ENCODE measurements at regions not wholly inside any gene's neighbourhood (a gene's known extent, or its start where the extent isn't known, plus 50 kb on each side); places are given as distances from the start of the nearest gene placed in this dataset.

DNA sequence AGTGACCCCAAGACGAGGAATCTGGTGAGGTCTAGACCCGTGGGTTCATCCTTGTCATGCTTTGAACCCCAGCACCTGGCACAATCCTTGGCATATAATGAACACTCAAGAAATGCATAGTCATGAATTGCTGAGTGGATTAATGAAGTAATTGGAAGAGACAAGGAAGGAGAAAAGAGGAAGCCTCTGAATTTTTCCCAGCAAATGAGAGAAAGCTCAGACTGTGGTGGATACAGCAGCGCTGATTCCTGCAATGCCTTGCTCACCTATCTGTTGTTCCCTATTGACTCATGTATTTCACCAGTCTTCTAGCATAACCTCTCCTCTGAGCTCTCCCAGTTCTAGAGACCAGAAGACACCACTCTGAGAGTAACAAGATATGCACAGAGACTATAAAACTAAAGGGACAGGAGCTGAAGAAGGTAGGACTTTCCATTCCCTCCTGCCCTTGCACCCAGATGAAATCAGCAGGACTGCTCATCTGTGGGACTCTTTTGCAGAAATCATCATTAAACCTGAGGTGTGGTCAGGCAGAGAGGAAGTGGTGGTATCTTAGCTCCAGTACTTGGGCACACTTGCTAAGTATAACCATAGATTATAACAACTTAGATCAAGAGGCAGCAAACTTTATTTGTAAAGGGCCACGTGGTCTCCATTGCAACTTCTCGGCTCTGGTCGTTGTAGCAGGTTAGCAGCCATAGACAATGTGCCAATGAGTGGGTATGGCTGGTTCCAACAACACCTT lies 102.8 kb downstream of the MAF start:
- TF ChIP-seq POLR2A (IDR thresholded peaks at IDR 0.05) (no peak), CTCF (IDR thresholded peaks at IDR 0.05) (no peak)
- intact Hi-C loops (cut with DNase I) = no loop called here
- Histone ChIP-seq H3K27me3 (no peaks in the 10 kb centered on the region), H3K9me3 (replicated peaks in 1 of 3) (no peaks in the 10 kb centered on the region), H3K4me1 (replicated peaks in 1 of 2) (peaks cover 0 to 6% of the 10 kb centered on the region in 2 donors), H3K4me3 (no peak overlapping the region), H3K36me3 (replicated peaks in 1 of 2) (no peaks in the 10 kb centered on the region), H3K27ac (no peak overlapping the region)
- 83 to 95% (median 84%) methylated on average over 6 of the region's 6 CpGs for WGBS, 4 donors
- DNase-seq = no peak

DNA sequence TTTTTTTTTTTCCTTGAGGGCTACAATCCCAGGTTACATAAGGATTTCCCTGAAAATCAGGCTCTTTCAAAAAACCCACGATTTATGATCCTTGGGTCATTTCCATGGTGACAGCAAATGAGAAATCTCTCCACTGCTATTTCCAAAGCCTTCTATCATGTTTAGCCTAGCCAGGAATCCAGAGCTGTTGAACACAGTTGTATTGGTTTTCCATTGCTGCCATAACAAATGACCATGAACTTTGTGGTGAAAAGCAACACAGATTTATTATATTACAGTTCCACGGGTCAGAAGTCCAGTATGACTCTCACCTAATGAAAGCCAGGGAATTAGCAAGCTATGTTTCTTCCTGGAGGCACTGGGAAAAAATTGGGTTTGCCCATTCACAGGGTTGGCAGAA lies 106.6 kb downstream of the MAF start:
- Histone ChIP-seq H3K27ac (no peak overlapping the region), H3K4me1 (replicated peaks in 1 of 2) (peaks cover 0 to 6% of the 10 kb centered on the region in 2 donors), H3K27me3 (no peaks in the 10 kb centered on the region), H3K4me3 (no peak overlapping the region), H3K9me3 (replicated peaks in 1 of 3) (no peaks in the 10 kb centered on the region), H3K36me3 (replicated peaks in 1 of 2) (no peaks in the 10 kb centered on the region)
- DNase-seq = no peak
- 24 to 32% (median 27%) methylated on average over 2 of the region's 2 CpGs for WGBS, 4 donors
- TF ChIP-seq POLR2A (IDR thresholded peaks at IDR 0.05) = no peak
- TF ChIP-seq CTCF (IDR thresholded peaks at IDR 0.05) = no peak
- intact Hi-C loops (cut with DNase I) = no loop called here

DNA sequence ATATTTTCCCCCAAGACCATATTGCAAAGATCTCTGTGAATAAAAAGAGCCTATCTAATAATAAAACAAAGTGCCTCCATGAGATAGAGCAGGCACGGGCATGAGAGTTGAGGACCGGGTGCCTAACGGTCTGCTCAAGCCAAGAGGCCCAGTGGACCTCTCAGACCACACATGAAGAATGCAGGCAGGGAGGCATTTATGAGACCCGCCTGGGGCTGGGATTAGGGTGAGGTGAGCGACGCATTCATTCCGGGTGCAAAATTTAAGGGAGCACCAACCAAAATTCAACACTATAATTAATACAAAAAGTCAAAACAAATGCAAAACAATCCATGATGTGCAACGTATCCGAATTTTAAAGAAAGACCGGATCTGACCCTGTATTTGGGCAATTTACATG lies 108.5 kb downstream of the MAF start:
- no peaks in the 10 kb centered on the region for H3K27me3 ChIP-seq
- peaks cover 0 to 6% of the 10 kb centered on the region in 2 donors for H3K4me1 ChIP-seq (replicated peaks in 1 of 2)
- 82 to 89% (median 86%) methylated on average over 10 of the region's 10 CpGs for WGBS, 4 donors
- no peak overlapping the region for H3K27ac ChIP-seq
- no peaks in the 10 kb centered on the region for H3K9me3 ChIP-seq (replicated peaks in 1 of 3)
- no peak for DNase-seq
- no peak for TF ChIP-seq CTCF (IDR thresholded peaks at IDR 0.05)
- TF ChIP-seq POLR2A (IDR thresholded peaks at IDR 0.05) = no peak
- no peak overlapping the region for H3K4me3 ChIP-seq
- intact Hi-C loops (cut with DNase I) = no loop called here
- no peaks in the 10 kb centered on the region for H3K36me3 ChIP-seq (replicated peaks in 1 of 2)

DNA sequence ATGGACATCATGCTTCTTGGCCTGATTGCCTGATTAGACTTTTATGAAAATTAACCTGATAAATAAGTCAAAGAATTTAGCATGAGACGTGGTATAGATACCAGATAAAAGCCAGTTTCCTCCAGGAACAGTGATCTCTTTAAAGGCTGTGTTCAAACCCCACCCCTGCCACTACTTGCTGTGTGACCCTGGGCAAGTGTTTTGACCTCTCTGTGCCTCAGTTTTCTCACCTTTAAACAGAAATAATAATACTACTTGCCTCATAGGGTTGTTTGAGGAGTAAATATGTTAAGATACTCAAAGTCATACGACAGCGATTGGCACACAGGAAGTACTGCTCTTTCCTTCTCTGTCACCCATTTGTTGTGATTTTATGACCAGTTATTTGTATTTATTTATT lies 115.5 kb downstream of the MAF start:
- H3K4me1 ChIP-seq (replicated peaks in 1 of 2) = no peaks in the 10 kb centered on the region
- intact Hi-C loops (cut with DNase I) = no loop called here

More for the DNA sequence above, 115.5 kb downstream of the MAF start:
- H3K27ac ChIP-seq = no peak overlapping the region
- H3K36me3 ChIP-seq (replicated peaks in 1 of 2) = no peaks in the 10 kb centered on the region
- H3K4me3 ChIP-seq = no peak overlapping the region
- no peaks in the 10 kb centered on the region for H3K27me3 ChIP-seq
- 74 to 83% (median 80%) methylated on average over 3 of the region's 3 CpGs for WGBS, 4 donors
- no peak for DNase-seq
- TF ChIP-seq CTCF (IDR thresholded peaks at IDR 0.05) (no peak), POLR2A (IDR thresholded peaks at IDR 0.05) (no peak)
- H3K9me3 ChIP-seq (replicated peaks in 1 of 3) = no peaks in the 10 kb centered on the region

Measured in adrenal gland (tissue), 9 donors.